ENCODE measurements at regions not wholly inside any gene's neighbourhood (a gene's known extent, or its start where the extent isn't known, plus 50 kb on each side); places are given as distances from the start of the nearest gene placed in this dataset.
"Not testable (repeated sequence)": the region's sequence is repeated elsewhere in the genome, so short reads cannot be mapped to it uniquely, and the experiment has no call there.

- Mint-ChIP-seq H3K27ac (no peak overlapping the region), H3K9me3 (no peaks in the 10 kb centered on the region), H3K4me1 (ENCODE audit: low read depth) (peaks cover 20% of the 10 kb centered on the region), H3K27me3 (ENCODE audit: low read depth) (peaks cover 2% of the 10 kb centered on the region), H3K4me3 (ENCODE audit: low read depth) (no peak overlapping the region), H3K36me3 (ENCODE audit: low read depth) (no peaks in the 10 kb centered on the region)
- intact Hi-C loops (cut with micrococcal nuclease): no loop called here
- no peak for DNase-seq (ENCODE audit: low spot score)
These were observed 52.0 kb upstream of the FYN start for GRCh38 chr6:111925296-111925695.

GRCh38 chr6:111926731-111927302 lies 53.6 kb upstream of the FYN start:
- Mint-ChIP-seq H3K36me3 (ENCODE audit: low read depth) (peaks cover 4% of the 10 kb centered on the region), H3K4me1 (ENCODE audit: low read depth) (peaks cover 20% of the 10 kb centered on the region), H3K9me3 (peaks cover 13% of the 10 kb centered on the region), H3K4me3 (ENCODE audit: low read depth) (no peak overlapping the region), H3K27ac (no peak overlapping the region), H3K27me3 (ENCODE audit: low read depth) (peaks cover 9% of the 10 kb centered on the region)
- intact Hi-C loops (cut with micrococcal nuclease): no loop called here
- no peak for DNase-seq (ENCODE audit: low spot score)

- peaks cover 18% of the 10 kb centered on the region for H3K4me1 Mint-ChIP-seq (ENCODE audit: low read depth)
- H3K36me3 Mint-ChIP-seq (ENCODE audit: low read depth): peaks cover 9% of the 10 kb centered on the region
- intact Hi-C loops (cut with micrococcal nuclease): no loop called here
- peaks cover 14% of the 10 kb centered on the region for H3K27me3 Mint-ChIP-seq (ENCODE audit: low read depth)
- H3K27ac Mint-ChIP-seq: no peak overlapping the region
- no peak overlapping the region for H3K4me3 Mint-ChIP-seq (ENCODE audit: low read depth)
- H3K9me3 Mint-ChIP-seq: peaks cover 19% of the 10 kb centered on the region
- no peak for DNase-seq (ENCODE audit: low spot score)
These were observed 54.1 kb upstream of the FYN start for GRCh38 chr6:111927321-111927720.

DNA sequence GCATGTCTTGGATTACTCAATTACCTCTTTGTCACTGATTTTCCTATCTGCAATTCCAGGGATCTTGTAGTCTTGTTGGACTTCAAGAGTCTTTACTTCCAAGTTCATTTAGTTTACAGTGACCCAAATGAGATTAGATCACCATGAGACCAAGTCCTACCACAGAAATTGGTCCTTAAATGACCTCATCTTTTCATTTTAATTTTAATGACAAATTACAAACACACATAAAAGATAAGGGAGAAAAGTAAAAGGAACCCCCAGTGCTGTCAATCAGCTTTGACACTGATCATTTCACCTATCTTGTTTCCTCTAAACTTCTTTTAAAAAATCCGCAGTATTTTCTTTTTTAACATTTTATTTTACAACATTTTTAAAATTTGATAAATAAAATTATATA lies 54.9 kb upstream of the FYN start:
- H3K36me3 Mint-ChIP-seq (ENCODE audit: low read depth): peaks cover 10% of the 10 kb centered on the region
- H3K4me1 Mint-ChIP-seq (ENCODE audit: low read depth): peaks cover 13% of the 10 kb centered on the region
- no peak for DNase-seq (ENCODE audit: low spot score)
- H3K27ac Mint-ChIP-seq: no peak overlapping the region
- peaks cover 14% of the 10 kb centered on the region for H3K27me3 Mint-ChIP-seq (ENCODE audit: low read depth)
- intact Hi-C loops (cut with micrococcal nuclease): no loop called here
- H3K4me3 Mint-ChIP-seq (ENCODE audit: low read depth): no peak overlapping the region
- peaks cover 24% of the 10 kb centered on the region for H3K9me3 Mint-ChIP-seq

DNA sequence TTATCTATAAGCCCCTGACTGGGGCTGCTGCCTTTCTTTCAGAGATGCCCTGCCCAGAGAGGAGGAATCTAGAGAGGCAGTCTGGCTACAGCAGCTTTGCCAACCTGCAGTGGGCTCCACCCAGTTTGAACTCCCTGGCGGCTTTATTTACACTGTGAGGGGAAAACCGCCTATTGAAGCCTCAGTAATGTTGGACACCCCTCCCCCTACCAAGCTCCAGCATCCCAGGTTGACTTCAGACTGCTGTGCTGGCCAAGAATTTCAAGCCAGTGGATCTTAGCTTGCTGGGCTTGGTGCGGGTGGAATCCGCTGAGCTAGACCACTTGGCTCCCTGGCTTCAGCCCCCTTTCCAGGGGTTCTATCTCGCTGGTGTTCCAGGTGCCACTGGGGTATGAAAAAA lies 61.4 kb upstream of the FYN start:
- H3K4me1 Mint-ChIP-seq (ENCODE audit: low read depth); intact Hi-C loops (cut with micrococcal nuclease); H3K27ac Mint-ChIP-seq; H3K4me3 Mint-ChIP-seq (ENCODE audit: low read depth); DNase-seq (ENCODE audit: low spot score): not testable (repeated sequence)
- peaks cover 14% of the 10 kb centered on the region for H3K27me3 Mint-ChIP-seq (ENCODE audit: low read depth)
- peaks cover 10% of the 10 kb centered on the region for H3K36me3 Mint-ChIP-seq (ENCODE audit: low read depth)
- H3K9me3 Mint-ChIP-seq: peaks cover 34% of the 10 kb centered on the region

DNA sequence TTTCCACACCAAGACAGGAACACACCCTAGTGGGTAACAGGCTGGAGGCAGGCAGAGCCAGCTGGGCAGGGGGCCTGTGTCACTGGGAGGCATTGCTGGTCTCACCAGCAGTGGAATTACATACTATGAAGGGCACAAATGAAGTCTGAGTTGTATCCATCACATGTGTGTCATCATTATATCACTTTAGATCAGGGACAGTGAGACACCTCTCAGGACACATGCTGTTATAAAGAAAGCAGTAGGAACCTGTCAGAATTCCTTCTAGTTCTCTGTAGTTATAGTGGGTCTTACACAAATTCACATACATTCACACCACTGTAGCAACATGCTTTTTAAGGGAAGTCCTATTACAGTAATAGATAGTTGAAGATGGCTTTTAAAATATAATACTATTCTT lies 63.5 kb upstream of the FYN start:
- peaks cover 7% of the 10 kb centered on the region for H3K36me3 Mint-ChIP-seq (ENCODE audit: low read depth)
- DNase-seq (ENCODE audit: low spot score): no peak
- intact Hi-C loops (cut with micrococcal nuclease): no loop called here

DNA sequence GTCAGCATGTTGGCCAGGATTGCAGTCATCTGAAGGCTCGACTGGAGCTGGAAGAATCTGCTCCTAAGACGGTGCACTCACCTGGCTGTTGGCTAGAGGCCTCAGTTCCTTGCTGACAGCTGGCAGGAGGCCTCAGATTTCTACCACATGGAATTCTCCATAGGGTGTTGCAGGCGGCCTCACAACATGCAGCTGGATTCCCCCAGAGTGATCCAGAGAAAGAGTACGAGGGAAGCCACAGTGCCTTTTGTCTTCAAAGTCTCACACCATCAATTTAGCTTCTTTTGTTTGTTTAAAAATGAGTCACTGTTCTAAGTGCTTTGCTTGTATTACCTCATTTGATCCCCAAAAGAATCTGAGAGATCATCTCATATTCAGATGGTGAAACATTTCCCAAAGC lies 65.5 kb upstream of the FYN start:
- intact Hi-C loops (cut with micrococcal nuclease): no loop called here
- Mint-ChIP-seq H3K27ac (no peak overlapping the region), H3K27me3 (ENCODE audit: low read depth) (no peaks in the 10 kb centered on the region), H3K36me3 (ENCODE audit: low read depth) (no peaks in the 10 kb centered on the region), H3K4me1 (ENCODE audit: low read depth) (no peaks in the 10 kb centered on the region), H3K4me3 (ENCODE audit: low read depth) (no peak overlapping the region), H3K9me3 (peaks cover 9% of the 10 kb centered on the region)
- DNase-seq (ENCODE audit: low spot score): no peak

More for the DNA sequence above, 63.5 kb upstream of the FYN start:
- Mint-ChIP-seq H3K27ac (no peak overlapping the region), H3K27me3 (ENCODE audit: low read depth) (peaks cover 8% of the 10 kb centered on the region), H3K9me3 (peaks cover 22% of the 10 kb centered on the region), H3K4me3 (ENCODE audit: low read depth) (no peak overlapping the region), H3K4me1 (ENCODE audit: low read depth) (no peaks in the 10 kb centered on the region)

DNA sequence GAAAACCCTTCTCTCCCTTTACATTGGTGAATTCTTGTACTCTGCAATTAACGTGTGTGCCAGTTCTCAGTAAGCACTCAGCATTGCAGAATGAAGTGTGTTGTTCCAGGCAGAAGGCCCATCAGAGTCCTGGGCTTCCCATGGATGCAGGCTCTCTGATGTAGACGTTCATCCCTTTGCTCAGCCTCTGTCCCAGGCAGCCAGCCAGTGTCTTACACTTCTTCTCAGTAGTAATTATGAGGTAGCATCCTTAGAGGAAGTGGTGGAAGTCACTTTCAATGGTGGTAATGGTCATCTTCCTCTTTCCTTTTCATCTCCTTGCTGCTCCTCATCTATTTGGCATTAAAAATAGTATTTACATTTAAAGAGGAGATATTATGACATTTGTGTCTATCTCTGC lies 66.7 kb upstream of the FYN start:
- H3K9me3 Mint-ChIP-seq: peaks cover 8% of the 10 kb centered on the region
- no peaks in the 10 kb centered on the region for H3K27me3 Mint-ChIP-seq (ENCODE audit: low read depth)
- H3K4me3 Mint-ChIP-seq (ENCODE audit: low read depth): no peak overlapping the region
- no peaks in the 10 kb centered on the region for H3K4me1 Mint-ChIP-seq (ENCODE audit: low read depth)
- no peaks in the 10 kb centered on the region for H3K36me3 Mint-ChIP-seq (ENCODE audit: low read depth)
- intact Hi-C loops (cut with micrococcal nuclease): no loop called here
- no peak for DNase-seq (ENCODE audit: low spot score)
- no peak overlapping the region for H3K27ac Mint-ChIP-seq

DNA sequence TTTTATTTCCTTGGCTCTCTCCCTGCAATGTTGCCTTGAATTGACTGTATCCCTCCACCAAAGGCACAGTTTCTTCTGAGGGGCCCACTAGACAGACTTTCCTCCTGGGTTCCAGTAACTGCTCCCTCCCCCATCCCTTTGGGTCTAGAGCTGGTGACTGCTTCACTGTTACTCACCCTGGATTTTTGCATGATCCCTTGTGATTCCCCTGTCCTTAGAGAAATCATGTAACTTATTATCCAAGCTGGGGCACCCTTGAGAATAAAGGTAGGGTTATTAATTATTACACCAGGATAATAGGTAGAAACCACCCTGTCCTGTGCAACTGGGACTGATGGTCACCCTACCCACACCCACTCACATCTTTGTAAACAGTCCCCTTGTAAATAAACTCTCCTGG lies 67.5 kb upstream of the FYN start:
- Mint-ChIP-seq H3K4me3 (ENCODE audit: low read depth) (no peak overlapping the region), H3K36me3 (ENCODE audit: low read depth) (no peaks in the 10 kb centered on the region), H3K9me3 (peaks cover 6% of the 10 kb centered on the region), H3K27ac (no peak overlapping the region), H3K4me1 (ENCODE audit: low read depth) (no peaks in the 10 kb centered on the region), H3K27me3 (ENCODE audit: low read depth) (no peaks in the 10 kb centered on the region)
- intact Hi-C loops (cut with micrococcal nuclease): no loop called here
- no peak for DNase-seq (ENCODE audit: low spot score)

GRCh38 chr6:111941686-111942330 lies 68.6 kb upstream of the FYN start:
- intact Hi-C loops (cut with micrococcal nuclease): no loop called here
- no peak overlapping the region for H3K4me3 Mint-ChIP-seq (ENCODE audit: low read depth)
- no peaks in the 10 kb centered on the region for H3K4me1 Mint-ChIP-seq (ENCODE audit: low read depth)
- peaks cover 4% of the 10 kb centered on the region for H3K9me3 Mint-ChIP-seq
- no peaks in the 10 kb centered on the region for H3K27me3 Mint-ChIP-seq (ENCODE audit: low read depth)
- DNase-seq (ENCODE audit: low spot score): no peak
- no peak overlapping the region for H3K27ac Mint-ChIP-seq
- H3K36me3 Mint-ChIP-seq (ENCODE audit: low read depth): no peaks in the 10 kb centered on the region

DNA sequence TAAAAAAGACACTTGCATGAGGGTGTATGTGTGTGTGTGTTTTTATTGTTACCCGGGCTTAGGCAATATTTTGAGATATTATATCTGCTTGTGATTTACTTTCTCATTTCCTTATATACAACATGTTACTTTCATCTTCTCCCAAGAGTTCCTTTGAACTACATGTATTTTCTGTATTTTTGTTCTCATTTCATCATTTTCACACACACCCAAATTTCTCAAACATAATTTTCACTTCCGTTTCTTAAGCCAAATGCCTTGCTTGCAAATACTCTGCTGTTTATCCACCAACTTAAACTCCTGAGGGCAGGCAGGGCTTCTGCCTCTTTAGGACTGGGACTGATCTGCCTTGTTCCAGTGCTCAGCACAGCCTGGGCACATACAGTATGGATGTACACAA lies 69.3 kb upstream of the FYN start:
- intact Hi-C loops (cut with micrococcal nuclease): no loop called here
- no peaks in the 10 kb centered on the region for H3K4me1 Mint-ChIP-seq (ENCODE audit: low read depth)

GRCh38 chr6:111943266-111943665 lies 70.0 kb upstream of the FYN start:
- H3K36me3 Mint-ChIP-seq (ENCODE audit: low read depth): no peaks in the 10 kb centered on the region
- H3K27ac Mint-ChIP-seq: no peak overlapping the region
- H3K9me3 Mint-ChIP-seq: peaks cover 4% of the 10 kb centered on the region
- H3K4me1 Mint-ChIP-seq (ENCODE audit: low read depth): no peaks in the 10 kb centered on the region
- H3K4me3 Mint-ChIP-seq (ENCODE audit: low read depth): no peak overlapping the region
- intact Hi-C loops (cut with micrococcal nuclease): no loop called here
- DNase-seq (ENCODE audit: low spot score): no peak
- H3K27me3 Mint-ChIP-seq (ENCODE audit: low read depth): peaks cover 8% of the 10 kb centered on the region

More for the DNA sequence above, 69.3 kb upstream of the FYN start:
- Mint-ChIP-seq H3K27me3 (ENCODE audit: low read depth) (peaks cover 2% of the 10 kb centered on the region), H3K36me3 (ENCODE audit: low read depth) (no peaks in the 10 kb centered on the region), H3K9me3 (peaks cover 4% of the 10 kb centered on the region), H3K4me3 (ENCODE audit: low read depth) (no peak overlapping the region), H3K27ac (no peak overlapping the region)
- no peak for DNase-seq (ENCODE audit: low spot score)

DNA sequence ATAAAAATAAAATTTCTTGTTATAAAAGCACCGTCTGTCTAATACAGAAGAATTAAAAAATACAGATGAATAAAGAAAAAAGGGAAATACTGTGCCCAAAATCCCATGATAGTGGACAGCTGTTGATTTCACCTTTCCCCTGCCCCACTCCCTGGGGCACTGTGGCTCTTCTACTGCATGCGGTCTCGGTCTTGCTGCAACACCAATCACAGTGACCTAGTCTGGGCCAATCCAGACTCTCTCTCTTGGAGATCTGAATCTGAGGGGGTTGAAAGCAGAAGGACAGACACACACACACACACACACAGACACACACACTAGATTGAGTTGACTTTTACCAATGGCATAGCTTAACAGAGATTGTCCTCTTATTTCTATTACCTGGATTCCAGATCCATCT lies 70.5 kb upstream of the FYN start:
- Mint-ChIP-seq H3K27ac (no peak overlapping the region), H3K4me3 (ENCODE audit: low read depth) (no peak overlapping the region), H3K4me1 (ENCODE audit: low read depth) (no peaks in the 10 kb centered on the region), H3K9me3 (peaks cover 4% of the 10 kb centered on the region), H3K27me3 (ENCODE audit: low read depth) (peaks cover 11% of the 10 kb centered on the region), H3K36me3 (ENCODE audit: low read depth) (no peaks in the 10 kb centered on the region)
- intact Hi-C loops (cut with micrococcal nuclease): no loop called here
- no peak for DNase-seq (ENCODE audit: low spot score)

DNA sequence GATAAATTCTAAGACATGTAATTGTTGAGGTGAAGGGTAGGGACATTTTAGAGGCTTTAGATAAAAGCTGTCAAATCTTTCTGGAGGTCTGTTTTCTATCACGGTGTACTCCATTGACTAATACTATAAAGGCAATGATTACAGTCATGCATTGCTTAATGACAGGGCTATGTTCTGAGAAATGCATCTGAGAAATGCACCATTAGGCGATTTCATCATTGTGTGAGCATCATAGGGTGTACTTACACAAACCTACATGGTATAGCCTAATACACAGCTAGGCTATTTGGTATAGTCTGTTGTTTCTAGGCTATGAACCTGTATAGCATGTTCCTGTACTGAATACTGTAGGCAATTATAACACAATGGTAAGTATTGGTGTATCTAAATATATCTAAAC lies 71.3 kb upstream of the FYN start:
- peaks cover 18% of the 10 kb centered on the region for H3K27me3 Mint-ChIP-seq (ENCODE audit: low read depth)
- intact Hi-C loops (cut with micrococcal nuclease): no loop called here
- no peak overlapping the region for H3K27ac Mint-ChIP-seq
- H3K4me1 Mint-ChIP-seq (ENCODE audit: low read depth): no peaks in the 10 kb centered on the region
- H3K36me3 Mint-ChIP-seq (ENCODE audit: low read depth): no peaks in the 10 kb centered on the region
- H3K9me3 Mint-ChIP-seq: peaks cover 4% of the 10 kb centered on the region
- H3K4me3 Mint-ChIP-seq (ENCODE audit: low read depth): no peak overlapping the region
- no peak for DNase-seq (ENCODE audit: low spot score)
